Stimulated activated CD4-positive, alpha-beta T cell treated with anti-CD3 and anti-CD28 coated beads, TNF-alpha, amount 100 ng/mL, for 4 hours (primary cell): ENCODE measurements at regions not wholly inside any gene's neighbourhood (a gene's known extent, or its start where the extent isn't known, plus 50 kb on each side); places are given as distances from the start of the nearest gene placed in this dataset.

Experiments used
- DNase-seq, 3 experiments: peaks; one replicate each; pipeline ENCODE4 v3.0.0-alpha.2; 2020; ENCODE audit warnings: low read depth in 3 of 3

DNA sequence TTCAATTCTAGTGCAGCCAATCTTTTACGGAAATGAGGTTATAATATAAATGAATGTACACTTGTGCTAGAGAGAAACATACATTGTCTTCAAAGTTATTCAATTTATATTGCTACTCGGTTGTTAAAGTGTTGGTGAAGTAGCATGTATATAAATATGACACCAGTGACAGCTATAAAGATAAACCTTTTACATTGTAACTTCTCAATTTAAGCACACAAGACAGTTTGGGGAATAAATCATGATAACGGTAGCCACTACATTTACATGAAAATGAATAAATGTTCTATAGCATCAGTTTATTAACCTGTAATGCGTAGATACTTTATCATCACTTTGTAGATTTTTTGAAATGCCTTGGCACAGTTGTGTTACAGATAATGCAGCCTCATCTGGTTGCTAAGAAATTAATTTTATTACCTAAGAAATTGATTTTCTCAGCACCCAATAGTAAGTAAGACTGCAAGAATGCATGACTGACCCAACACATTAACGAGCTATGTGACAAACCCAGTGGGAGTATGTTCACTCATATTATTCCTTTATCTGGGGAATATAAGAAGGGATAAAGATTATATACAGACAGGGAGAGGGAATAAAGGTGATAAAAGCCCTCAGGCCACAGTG lies 283.9 kb upstream of the NPVF start:
- DNase-seq, result no peak

DNA sequence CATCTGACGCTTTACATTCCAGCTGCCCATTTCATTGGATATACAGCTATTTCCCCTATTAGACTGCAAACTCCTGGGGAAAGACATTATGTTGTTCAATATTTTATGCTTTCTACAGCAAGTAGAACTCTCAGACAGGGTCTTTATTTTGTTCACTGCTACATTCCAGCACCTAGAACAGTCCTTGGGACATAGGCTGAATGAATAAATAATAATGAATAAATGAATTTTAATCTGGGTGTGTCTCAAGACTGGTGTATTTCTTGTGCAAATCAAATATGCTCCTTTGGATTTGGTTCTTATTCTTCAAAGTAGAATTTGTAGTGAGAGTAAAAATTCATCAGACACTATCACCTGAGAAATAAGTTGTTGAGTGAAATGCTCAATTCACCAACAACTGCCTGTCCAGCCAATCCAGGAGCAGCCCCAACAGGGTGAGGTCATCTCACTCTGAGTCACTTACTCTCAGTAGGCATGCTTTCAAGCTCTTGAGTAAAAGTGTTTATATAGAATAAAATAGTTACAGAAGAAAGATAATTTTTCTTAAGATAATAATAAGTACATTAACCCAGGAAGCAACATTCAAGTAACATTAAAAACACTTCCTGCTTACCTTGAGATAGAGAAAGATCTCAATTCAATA lies 287.5 kb upstream of the NPVF start:
- DNase-seq, result no peak

DNA sequence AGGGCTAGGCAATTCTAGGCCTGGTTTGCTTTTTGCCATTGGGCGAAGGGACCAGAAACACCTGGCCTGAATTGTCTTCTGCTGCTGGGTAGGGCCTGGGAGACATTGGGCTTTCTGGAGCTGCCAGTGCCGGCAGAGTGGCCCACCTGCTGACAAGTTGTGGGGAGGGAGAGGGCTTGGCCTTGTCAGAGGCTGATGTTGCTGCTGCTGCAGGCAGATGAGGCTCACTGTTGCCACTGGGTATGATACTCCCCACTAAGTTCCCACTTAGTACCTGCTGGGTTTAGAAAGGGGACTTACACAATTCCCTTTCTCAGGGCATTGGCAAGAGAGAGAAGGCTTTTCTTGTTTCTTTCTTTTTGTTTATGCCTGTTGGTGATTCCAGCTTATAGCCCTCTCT lies 289.6 kb upstream of the NPVF start:
- DNase-seq, result no peak

DNA sequence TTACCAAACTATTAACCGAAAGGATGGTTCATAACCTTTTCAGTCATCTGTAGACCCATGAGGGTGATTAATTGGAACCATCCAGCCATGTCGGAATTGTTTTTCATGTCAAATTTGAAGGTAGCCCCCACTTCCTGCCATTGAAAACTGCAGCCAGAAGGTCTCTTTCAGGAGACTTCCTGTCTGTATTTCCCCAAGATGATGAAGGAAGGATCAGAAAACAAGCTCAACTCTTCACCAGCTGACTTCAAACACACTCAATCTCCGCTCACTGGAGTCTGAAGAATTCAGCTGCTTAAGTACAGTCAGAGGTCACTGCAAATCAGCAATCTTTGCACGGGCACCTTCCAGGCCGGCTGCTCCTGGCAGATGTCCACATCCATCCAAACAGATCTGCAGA lies 291.7 kb upstream of the NPVF start:
- DNase-seq, result no peak

DNA sequence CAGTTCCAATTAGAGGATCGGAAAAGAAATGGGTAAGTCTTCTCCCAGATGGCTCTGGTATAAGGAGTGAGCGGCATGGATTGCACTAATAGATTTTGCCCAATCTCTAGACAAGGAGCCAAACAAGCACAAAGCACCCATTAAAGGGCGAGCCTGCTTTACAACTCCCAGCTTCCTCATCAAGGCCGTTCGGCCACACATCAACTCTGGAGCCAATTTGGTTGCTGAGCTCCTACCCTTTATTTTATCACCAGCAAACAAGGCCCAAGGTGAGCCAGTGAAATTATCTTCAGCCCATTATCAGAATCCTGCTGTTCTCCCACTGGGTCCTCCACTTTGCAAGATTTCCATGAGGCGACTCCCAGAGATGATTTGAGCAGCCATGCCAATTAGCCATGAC lies 292.2 kb upstream of the NPVF start:
- no peak for DNase-seq

DNA sequence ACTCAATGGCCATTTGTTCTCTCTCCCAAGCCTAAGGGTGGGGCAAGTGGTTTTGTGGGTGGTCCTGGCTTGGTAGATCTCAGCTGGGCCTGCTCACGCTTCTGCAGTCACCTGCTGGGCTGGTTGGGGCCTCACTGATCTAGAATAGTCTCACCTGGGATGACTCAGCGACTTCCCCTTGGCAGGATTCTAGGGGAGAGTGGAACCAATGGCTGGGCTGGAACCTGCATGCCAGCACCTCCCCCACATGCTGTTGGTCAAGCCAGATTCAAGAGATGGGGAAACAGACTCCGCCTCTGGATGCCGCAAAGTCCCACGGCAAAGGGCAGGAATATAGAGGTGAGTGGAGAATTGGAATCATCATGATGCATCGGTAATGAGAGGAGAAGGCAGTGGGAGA lies 292.9 kb upstream of the NPVF start:
- no peak for DNase-seq

DNA sequence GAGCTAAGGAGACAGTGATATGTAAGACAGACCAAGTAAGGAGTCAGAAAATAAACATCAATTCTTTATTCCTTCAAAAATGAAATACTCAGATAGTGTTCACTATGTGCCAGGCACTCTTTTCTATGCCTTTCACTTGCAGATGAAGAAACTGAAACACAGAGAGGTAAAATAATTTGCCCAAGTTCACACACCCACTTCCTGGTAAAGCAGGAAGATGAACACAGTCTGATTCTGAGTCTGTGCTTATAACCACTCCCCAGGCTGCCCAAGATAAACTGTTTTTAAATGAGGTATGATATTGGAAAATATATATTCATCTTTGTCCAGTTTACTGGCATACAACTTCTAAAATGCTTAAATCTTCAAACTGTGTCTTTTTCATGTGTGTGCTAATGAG lies 294.4 kb upstream of the NPVF start:
- DNase-seq, result no peak

DNA sequence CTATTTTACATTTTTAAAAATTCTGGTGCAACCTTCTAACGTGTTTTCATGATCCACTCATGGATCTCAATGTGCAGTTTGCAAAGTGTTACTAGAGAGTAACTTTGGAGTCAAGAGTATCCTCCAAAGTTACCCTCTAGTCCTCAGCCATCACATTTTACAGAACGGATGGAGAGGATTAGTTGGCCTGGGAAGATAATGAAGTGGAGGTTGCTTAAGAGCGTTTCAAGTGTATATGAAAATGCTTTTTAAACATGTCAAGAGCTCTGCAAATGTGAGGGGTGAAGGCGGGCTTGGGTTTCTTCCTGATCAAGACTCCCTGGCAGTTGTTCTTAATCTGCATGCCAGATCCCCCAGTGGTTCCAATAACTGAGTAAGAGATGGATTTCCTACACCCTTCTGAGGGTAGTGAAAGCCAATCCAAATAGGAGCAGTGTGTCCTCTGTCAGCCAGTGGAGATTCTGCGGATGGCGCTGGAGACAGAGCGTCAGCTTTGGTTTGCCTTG lies 299.4 kb upstream of the NPVF start:
- no peak for DNase-seq

DNA sequence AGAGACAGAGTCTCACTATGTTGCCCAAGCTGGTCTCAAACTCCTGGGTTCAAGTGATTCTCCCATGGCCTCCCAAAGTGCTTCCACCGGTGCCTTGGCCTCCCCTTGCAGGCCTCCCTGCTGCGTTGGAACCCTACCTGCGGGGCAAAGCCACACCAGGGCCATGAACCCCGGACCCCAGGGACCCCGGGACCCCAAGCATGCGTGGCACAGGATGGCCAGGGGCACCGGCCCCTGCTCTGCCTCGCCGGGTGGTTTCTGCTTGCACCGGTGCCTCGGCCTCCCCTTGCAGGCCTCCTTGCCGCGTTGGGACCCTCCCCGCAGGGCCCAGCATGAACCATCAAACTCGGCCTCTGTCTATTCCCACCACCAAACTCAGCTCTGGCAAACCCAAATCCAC lies 301.0 kb upstream of the NPVF start:
- no peak for DNase-seq

DNA sequence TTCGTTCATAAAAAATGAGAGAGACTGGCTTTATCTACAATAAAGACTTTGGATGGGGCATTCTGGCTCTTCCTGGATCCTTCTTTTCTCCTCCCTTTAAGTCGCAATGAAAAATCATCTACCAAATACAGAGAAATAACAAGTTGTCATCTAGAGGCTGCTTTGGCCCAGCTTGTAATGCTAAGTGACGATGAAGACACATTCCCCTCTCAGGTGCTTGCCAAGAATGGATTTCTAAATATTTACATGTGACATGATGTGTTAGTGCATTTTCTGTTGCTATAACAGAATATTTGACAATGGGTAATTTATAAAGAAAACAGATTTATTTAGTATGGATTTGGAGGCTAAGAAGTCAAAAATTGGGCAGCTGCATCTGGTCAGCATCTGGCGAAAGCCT lies 308.6 kb upstream of the NPVF start:
- DNase-seq, result no peak

DNA sequence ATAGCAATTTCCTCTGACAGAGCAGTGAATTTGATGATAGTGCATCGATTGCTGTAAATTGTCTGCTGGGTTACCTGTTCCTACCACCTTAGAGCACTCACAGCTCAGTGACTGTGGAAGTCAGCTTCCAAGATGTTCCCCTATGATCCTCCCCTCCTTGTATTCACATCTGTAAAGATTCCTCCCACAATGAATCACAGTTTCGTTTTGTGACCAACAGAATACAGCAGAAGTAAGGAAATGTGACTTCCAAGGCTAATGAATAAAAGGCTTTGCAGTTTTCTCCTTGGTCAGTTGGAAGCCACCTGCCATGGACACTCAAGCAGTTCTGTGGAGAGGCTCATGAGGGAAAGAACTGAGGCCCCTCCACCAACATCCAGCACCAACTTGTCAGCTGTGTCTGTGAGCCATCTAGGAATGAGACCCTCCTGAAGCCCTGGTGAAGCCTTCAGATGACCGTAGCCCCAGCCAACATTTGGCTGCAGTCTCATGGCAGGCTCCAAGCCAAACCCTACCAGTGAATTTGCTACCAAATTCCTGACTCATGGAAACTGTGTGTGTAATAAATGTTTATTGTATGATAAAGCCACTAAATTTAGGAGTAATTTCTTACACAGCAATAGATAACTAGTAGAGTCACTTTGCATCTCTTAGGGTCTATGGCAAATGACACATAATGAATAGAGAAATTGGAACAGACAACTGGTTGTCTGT lies 309.5 kb upstream of the NPVF start:
- no peak for DNase-seq

DNA sequence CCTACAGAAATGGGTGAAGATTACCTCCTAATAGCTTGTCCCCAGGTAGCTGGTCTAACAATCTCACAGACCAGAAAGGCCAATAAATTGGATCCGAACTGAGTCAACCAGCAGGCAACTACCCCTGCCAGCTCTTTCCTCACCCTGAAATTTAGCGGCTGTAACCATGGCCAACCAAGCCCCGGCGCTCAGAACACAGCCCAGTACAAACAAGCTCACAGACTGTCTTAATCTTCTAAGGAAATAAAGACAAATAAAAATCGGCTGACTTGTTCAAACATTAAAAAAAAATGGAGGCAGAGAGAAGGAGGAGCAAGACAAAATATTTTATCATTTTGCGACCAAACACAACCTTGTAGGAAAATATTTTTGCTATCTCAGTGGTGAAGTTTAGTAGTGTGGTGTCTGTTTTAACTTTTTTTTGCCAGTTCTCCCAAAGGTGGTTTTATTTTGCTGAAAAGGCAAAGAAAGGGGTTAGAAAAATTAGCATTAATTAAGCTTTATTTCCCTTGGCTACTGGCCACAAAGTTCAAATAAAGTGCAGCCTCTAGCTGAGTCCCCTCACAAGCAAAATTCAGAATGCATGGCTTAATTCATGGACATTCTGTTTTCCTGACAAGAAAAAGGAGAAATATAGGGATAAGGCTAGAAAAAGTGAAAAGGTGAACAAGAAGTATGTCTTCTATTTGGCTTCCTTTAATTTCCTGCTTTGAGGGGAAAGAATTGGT lies 313.0 kb upstream of the NPVF start:
- no peak for DNase-seq

DNA sequence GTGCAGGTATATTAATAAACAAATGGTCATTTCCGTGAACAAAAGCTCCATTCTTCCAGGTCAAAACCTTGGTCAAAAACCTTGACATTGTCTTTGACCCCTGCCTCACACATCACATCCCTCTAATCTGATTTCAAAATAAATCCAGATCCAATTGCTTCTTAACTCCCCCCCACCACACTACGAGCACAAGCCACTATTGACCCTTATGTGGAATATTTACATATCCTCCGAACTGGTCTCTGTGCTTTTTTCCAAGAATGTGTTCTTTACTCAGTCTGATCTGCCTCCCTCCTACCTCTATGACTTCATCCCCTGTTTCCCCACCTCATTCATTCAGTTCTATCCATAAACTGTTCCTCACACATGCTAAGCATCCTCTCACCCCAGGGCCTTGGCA lies 313.6 kb upstream of the NPVF start:
- DNase-seq, result no peak

DNA sequence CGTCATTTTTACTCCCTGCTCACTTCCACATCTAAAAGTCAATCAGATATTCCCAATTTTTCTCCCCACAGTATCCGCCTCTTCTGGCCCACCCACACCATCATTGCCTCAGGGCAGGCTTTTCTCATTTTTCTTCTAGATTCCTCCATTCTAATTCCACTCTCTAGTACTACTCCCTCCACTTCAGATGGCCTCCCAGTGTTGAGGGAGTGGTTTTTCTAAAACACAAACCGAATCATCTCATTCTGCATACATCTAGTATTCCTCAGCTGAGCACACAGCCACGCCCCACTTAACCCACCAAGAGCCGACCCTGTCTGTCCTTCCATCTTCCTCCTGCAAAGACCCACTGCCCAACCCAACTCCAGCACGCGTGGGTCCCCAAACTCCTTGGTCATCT lies 314.9 kb upstream of the NPVF start:
- no peak for DNase-seq

DNA sequence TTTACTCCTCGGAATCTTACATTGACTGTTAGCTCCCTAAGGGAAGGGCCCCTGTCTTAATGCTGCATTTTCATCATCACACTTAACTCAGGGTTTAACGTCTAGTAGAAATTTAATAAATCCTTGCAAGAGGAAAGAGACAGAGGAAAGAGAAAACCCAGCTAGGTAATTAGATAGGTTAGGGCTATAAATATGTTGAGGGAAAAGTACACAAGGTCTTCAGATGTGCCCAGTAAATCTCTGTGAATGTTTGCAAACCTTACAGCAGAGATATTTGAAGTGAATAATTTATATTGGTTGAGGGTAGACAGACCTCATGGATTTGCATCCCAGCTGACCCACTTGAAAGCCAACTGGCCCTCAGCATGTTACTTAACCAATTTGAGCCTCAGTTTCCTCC lies 315.5 kb upstream of the NPVF start:
- no peak for DNase-seq

DNA sequence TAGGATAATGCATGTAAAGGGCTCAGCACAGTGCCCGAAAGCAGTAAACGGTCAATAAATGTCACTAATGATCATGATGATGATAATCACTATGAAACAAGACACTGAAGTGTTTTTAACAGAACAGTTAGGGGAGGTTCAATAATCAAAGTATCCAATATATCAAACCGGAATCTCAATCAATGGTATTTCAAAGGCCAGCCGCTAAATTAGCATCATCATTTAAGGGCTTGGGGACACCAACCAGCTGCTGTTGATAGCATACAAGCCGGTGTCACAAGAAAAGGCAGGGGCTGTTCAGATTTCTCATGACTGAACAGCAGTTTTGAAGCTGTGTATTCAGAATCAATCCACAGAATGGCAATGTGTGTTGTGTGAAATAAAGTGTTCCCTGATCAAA lies 316.0 kb upstream of the NPVF start:
- no peak for DNase-seq

DNA sequence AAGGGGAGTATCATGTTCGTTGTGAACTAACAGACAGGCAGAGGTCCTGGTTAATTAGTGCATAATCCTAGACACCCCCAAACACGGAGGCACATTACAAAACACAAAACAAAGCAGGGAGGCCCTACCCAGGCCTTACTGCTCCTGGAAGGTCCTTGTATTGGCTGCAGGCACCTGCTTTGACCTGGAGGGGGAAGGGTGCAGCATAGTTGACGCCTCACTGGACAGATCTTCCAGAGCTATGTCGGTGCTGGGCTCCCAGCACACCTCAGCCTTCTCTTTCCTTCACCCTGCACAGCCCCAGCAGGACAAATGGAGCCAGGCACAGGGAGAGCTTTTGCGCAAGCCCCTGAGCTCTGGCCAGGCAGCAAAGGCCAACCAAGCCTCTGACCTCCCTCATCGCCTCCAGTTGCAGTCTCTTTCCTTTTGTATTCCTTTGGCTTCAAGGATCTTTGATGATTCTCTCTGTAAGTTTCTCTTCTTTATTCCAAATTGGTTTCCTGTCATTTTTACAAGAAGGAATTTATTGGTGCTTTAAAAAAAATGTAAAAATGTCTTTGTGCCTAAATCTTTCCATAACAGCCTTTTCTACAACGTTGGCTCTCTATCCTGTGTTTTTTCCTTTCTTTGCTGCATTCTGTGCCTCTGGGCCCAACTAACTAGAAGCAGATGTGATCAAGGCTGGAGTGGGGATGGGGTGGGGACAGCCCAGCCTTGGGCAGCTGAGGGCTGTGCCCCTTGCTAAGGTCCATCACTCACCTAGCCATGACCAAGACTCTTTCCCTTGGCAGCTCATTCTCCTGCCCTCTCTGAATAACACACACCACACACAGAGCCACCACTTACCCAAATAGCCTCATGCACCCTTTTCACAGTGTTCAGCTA lies 317.1 kb upstream of the NPVF start:
- DNase-seq, result no peak

DNA sequence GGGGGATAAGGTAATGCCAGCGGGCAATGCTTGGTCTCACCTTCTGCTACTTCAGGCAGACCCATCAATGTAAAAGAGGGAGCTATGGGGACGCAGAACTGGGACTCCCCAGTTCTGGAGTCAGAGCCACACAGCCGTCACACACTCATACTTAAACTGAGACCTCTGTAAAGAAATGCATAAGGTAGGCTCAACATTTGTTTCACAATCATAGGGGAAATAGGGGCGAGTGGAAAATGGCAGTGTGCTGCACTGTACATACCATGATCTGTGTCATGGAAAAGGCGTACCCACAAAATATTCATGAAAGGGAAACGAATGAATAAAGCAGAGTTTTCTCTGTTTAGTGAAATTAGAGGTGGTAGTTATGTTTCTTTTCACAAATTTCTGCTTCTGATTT lies 318.0 kb upstream of the NPVF start:
- no peak for DNase-seq

DNA sequence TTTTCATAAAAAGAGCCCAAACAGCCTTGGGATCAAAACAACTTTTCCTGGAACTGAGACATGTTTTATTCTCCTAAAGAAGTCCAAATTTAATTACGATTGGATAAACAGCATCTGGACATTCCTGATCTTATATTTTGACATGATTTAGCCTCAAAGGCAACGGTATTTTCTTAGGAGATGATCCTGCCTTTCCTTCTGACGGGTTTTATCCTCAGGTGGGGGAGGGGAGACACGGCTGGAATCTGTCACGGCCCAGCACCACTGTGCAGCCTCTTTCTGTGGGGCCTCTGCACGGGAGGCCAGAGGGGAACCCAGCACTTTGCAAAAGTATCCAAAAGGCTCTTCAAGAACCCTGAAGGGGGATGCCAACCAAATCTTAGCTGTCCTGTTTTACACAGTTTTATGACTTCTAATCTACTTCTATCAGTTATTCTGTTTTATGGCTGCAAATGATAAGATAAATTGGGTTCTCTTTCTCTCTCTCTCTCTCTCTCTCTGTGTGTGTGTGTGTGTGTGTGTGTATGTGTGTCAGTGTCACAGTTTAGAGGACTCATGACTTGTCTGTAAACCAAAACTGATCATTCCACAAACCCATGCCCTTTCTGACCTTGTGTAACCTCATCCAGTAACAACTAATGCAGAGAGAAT lies 321.1 kb upstream of the NPVF start:
- DNase-seq, result no peak

DNA sequence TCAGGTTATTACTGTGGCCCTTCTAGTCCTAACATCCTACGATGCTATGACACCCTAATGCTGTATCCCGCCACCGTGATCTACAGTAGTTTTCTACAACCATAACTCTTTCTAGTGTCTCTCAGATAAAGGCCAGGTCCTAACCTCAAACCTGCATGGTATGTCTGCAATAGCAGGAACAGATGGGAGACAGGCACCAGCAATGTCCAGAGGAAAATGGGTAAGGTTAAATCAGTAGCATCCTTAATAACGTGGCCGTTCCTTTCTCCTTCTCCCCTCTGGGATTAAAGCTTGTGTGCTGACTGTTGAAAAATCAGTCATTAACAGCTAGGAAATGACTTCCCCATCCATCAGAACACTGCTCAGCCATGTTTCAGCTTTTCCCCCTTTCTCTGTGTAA lies 321.9 kb upstream of the NPVF start:
- no peak for DNase-seq

DNA sequence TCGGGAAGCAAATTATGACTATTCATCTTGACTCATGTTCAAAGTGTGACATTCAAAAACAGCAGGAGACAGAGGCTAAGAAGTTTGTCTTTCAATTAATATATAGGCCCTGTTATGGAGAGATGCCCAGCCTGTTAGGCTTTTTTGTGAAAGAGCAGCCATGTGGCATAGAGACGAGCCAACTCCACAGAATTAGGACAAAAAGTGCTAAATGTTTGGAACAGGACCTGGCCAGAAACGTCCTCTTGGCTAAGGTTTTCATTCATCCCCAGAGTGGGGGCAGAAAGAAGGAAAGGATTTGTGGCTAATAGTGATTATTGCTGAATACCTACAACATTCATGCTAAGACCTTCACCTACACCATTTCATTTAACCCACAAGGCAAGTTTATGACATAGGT lies 324.7 kb upstream of the NPVF start:
- no peak for DNase-seq
